Kidney epithelial cell (primary cell): ENCODE measurements at regions not wholly inside any gene's neighbourhood (a gene's known extent, or its start where the extent isn't known, plus 50 kb on each side); places are given as distances from the start of the nearest gene placed in this dataset.
"Not testable (repeated sequence)": the region's sequence is repeated elsewhere in the genome, so short reads cannot be mapped to it uniquely, and the experiment has no call there.

Experiments used
- DNase-seq: peaks from one replicate; pipeline ENCODE4 v3.0.0-alpha.2; 2010; ENCODE audit warnings: low read depth
- H3K27me3 ChIP-seq: 2 replicates; pipeline ENCODE4 v1.6.0; 2011; ENCODE audit warnings: low read length; ENCODE audit not compliant: control insufficient read depth, insufficient read depth
- H3K36me3 ChIP-seq: 2 replicates; pipeline ENCODE4 v1.5.1; 2011; ENCODE audit warnings: low read length; ENCODE audit not compliant: control insufficient read depth, insufficient read depth
- H3K4me3 ChIP-seq: 2 replicates; pipeline ENCODE4 v1.5.1; 2011; ENCODE audit warnings: low read depth, mild to moderate bottlenecking, control low read depth, low read length

GRCh38 chr1:234807705-234808104, 197.7 kb upstream of the IRF2BP2 start:
- DNase-seq, H3K36me3 ChIP-seq, H3K27me3 ChIP-seq, H3K4me3 ChIP-seq: not testable (repeated sequence)

- H3K4me3 ChIP-seq, H3K36me3 ChIP-seq, DNase-seq, H3K27me3 ChIP-seq: not testable (repeated sequence)
These were observed 192.6 kb upstream of the IRF2BP2 start for GRCh38 chr1:234802586-234802985.

DNA sequence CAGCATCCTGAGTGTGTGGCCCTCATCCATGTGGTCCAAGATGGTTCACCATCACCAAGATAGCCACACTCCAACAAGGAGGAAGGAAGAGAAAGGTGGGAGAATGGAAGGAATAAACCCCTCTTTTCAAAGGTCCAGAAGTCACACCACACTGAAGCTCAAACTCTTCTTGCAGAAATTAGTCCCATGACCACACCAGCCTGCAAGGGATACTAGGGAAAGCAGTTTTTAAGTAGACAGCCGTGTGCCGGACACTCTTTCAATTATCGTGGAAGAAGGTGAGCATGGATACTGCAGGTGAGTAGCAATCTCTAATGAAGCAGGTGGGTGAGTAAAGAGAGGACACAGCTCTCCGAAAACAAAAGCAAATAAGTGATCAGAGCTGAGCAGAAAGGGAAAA, 191.7 kb upstream of the IRF2BP2 start:
- DNase-seq, H3K4me3 ChIP-seq, H3K36me3 ChIP-seq, H3K27me3 ChIP-seq: not testable (repeated sequence)

GRCh38 chr1:234801147-234801546, 191.2 kb upstream of the IRF2BP2 start:
- H3K4me3 ChIP-seq, DNase-seq, H3K27me3 ChIP-seq, H3K36me3 ChIP-seq: not testable (repeated sequence)

DNA sequence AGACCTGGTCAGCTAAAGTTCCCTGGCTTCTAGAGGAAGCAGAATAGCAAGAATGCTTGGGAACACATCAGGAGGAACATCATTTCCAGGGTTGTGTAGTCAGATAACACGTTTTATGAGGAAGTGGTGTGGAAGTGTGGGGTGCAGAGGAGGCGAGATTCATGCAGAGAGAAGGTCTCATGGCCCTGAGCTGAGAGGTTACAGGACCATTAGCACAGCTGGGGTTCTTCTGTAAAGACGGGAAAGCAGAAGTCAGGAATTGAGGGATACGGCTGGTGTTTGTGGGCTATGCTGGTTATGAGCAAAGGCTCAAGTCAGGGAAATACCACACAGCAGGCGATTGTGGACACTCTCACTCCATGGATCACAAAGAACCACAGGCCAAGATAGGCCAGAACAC, 190.6 kb upstream of the IRF2BP2 start:
- H3K4me3 ChIP-seq, H3K36me3 ChIP-seq, DNase-seq, H3K27me3 ChIP-seq: not testable (repeated sequence)

- not testable (repeated sequence) for H3K4me3 ChIP-seq, H3K27me3 ChIP-seq, H3K36me3 ChIP-seq, DNase-seq
These were observed 189.2 kb upstream of the IRF2BP2 start for GRCh38 chr1:234799021-234799689.

- not testable (repeated sequence) for H3K4me3 ChIP-seq, H3K27me3 ChIP-seq, DNase-seq, H3K36me3 ChIP-seq
These were observed 187.2 kb upstream of the IRF2BP2 start for GRCh38 chr1:234797216-234797615.

GRCh38 chr1:234796438-234796792, 186.4 kb upstream of the IRF2BP2 start:
- not testable (repeated sequence) for DNase-seq, H3K36me3 ChIP-seq, H3K4me3 ChIP-seq, H3K27me3 ChIP-seq

DNA sequence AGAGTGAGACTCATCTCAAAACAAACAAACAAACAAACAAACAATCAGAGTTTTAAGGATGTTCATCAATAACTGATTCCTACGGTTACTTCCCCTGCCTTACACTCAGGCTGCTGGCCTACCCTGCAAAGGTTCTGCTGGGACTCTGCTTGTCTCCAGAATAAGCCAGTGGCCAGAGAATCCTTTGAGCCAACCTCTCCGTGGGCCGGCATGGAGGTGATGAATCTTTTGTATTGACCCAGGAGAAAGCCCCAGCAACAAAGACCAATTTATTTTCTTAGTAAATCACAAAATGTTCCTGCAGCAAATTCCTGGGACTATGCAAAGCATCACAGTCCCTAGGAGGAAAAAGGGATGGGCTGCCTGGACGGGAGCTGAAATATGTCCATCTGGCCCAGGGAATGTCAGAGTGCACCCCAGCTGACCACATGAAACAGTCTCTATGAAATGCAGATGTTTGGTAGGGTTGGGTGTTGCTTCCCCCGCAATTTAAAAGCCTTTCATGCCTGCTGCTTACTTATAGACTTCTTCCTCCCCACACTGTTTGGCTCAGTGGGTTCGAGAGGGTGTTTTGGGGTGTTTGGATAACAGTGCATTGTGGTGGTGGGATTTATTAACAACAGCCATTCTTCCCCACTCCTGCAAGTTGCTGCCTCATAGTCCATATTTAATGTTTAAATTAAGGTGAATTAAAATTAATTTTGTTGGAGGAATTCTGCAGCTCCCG, 185.9 kb upstream of the IRF2BP2 start:
- not testable (repeated sequence) for DNase-seq, H3K27me3 ChIP-seq, H3K4me3 ChIP-seq, H3K36me3 ChIP-seq

- not testable (repeated sequence) for H3K4me3 ChIP-seq, H3K36me3 ChIP-seq, DNase-seq, H3K27me3 ChIP-seq
These were observed 185.0 kb upstream of the IRF2BP2 start for GRCh38 chr1:234795007-234795406.

- H3K4me3 ChIP-seq, H3K27me3 ChIP-seq, DNase-seq, H3K36me3 ChIP-seq: not testable (repeated sequence)
These were observed 184.5 kb upstream of the IRF2BP2 start for GRCh38 chr1:234794452-234794851.

DNA sequence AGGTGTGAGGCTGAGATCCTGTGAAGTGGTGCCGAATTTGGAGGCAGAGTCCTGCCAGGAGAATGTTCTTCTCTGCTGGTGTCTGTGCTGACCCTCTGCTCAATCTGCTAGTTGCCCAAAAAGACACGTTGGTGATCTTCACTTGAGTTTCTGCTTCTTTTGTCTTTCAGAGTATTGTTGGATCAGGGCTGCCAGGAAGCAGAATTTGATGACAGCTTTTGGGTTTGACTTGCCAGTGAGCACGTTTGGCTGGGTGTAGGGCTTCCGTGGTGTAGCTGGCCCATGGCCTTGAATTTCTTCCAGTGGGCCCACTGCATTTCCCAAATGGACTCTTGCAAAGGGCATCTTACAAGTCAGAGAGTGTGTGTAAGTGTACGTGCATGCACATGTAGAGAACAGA, 183.9 kb upstream of the IRF2BP2 start:
- H3K27me3 ChIP-seq, DNase-seq, H3K4me3 ChIP-seq, H3K36me3 ChIP-seq: not testable (repeated sequence)

DNA sequence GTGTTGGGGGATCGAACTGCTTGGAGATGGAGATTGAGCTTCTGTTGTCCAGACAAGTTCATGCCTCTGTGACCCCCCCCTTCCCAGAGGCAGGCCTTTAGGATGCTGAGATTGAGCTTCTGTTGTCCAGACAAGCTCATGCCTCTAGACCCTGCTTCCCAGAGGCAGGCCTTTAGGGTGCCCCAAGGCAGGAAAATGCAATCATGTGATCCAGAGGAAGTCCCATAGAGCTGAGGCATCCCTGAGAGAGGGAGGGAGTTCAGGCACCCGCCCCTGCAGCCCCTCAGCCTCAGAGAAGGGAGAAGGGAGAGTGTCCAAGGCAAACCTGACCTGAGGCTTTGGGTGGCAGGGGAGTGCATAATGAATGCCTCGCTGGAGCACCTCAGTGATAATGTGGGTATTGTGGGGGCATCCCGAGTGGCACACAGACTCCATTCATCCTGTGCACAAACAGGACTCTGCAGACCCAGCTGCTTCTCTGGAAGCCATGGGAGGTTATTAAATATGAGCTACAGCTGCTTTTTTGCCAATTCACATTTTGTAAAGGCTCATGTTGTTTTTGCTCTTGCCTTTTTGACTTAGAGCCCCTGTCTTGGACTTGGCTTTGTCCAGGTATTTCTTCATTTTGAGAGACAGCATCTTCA, 182.4 kb upstream of the IRF2BP2 start:
- not testable (repeated sequence) for H3K36me3 ChIP-seq, H3K27me3 ChIP-seq, H3K4me3 ChIP-seq, DNase-seq

- not testable (repeated sequence) for DNase-seq
These were observed 181.6 kb upstream of the IRF2BP2 start for GRCh38 chr1:234791615-234792014.

DNA sequence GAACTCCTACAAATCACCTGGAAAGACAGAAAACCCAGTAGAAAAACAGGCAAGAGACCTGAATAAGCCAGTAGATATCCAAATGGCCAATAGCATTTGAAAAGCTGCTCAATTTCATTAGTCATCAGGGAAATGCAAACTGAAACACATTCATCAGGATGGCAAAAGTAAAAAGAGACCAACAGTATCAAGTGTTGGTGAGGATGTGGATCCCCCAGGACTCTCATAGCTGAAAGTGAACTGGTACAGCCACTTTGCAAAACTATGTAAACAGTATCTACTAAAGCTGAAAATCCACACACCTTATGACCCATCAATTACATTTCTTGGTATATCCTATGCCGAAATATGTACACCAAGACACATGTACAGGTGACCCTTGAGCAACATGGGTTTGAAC, 180.4 kb upstream of the IRF2BP2 start:
- H3K36me3 ChIP-seq, H3K4me3 ChIP-seq, H3K27me3 ChIP-seq, DNase-seq: not testable (repeated sequence)

More at GRCh38 chr1:234791615-234792014, 181.6 kb upstream of the IRF2BP2 start:
- H3K36me3 ChIP-seq, H3K4me3 ChIP-seq, H3K27me3 ChIP-seq: not testable (repeated sequence)
